HG02973 (cell line): ENCODE measurements at regions not wholly inside any gene's neighbourhood (a gene's known extent, or its start where the extent isn't known, plus 50 kb on each side); places are given as distances from the start of the nearest gene placed in this dataset.
"Not testable (repeated sequence)": the region's sequence is repeated elsewhere in the genome, so short reads cannot be mapped to it uniquely, and the experiment has no call there.

Experiments
- ATAC-seq: cut with Tn5 transposase; IDR thresholded peaks from one replicate; pipeline ENCODE4 v1.9.1; 2021; ENCODE audit warnings: moderate library complexity; ENCODE audit not compliant: unreplicated experiment

DNA sequence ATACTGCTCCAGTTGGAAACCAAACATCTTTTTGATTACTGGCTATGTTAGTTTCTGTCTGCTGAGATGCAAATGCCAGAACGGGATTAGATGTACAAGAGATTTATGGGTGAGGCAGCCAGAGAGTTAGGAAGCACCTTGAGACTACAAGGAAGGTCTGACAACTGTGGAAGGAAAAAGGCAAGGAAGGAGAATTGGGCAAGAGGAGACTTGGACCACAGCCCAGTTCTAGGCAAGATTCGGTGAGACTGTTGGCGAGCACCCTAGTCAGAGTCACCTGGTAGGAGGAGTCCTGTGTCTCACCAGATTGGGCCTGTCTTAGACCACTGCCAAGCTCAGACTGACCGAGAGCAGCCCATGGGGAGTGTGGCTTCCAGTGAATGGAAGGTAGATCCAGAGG, 91.8 kb upstream of the F13A1 start:
- no peak for ATAC-seq

GRCh38 chr6:6412700-6413099, 92.2 kb upstream of the F13A1 start:
- no peak for ATAC-seq

GRCh38 chr6:6414931-6415330, 94.5 kb upstream of the F13A1 start:
- no peak for ATAC-seq

DNA sequence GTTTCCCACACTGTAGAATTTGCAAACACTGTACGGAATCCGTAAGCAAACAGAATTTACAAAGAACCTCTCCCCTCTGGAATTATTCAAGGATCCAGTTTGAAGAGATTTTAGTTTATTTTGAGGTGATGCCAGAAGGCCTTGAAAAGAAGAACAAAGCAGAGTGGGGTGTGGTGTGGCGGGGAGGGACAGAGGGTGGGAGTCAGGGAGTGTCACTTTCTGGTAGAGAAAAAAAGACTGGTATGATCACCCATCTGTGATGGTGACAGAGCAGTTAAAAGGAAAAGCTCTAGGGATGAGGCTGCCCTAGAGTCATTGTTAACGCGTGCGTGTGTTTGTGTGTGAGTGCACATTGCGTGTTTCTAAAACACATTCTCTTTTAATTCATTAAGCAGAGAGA, 97.0 kb upstream of the F13A1 start:
- ATAC-seq, result no peak

DNA sequence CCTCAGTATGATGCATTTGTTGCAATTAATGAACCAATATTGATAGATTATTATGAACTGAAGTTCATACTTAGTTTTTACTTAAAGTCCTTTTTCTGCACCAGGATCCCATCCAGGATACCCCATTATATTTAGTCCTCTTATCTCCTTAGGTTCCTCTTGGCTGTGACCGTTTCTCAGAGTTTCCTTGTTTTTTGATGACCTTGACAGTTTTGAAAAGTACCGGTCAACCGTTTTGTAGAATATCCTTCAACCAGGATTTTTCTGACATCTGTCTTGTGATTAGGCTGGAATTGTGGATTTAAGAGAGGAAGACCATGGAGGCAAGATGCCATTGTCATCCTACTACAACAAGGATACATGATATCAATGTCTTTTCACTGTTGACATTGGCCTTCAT, 98.0 kb upstream of the F13A1 start:
- no peak for ATAC-seq

- ATAC-seq, result no peak
Measured at GRCh38 chr6:6420107-6420506, 99.6 kb upstream of the F13A1 start.

DNA sequence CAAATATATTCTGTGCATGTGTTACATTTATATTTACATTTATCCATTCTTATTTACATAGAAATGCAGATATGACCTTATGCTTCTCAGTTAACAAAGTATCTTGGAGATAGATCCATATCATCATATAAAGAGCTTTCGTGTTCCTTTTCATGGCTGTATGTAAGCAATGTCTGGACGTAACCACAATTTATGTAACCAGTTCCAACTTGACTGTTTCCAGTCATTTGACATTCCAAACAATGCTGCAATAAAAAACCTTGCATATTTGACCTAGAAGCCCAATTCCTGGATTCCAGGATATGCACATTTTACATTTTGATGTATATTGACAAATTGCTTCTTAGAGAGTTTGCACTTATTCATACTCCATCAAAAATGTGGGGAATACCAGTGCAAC, 113.7 kb upstream of the F13A1 start:
- ATAC-seq, result no peak

- ATAC-seq, result no peak
Measured at GRCh38 chr6:6434723-6435122, 114.3 kb upstream of the F13A1 start.

- no peak for ATAC-seq
Measured at GRCh38 chr6:6436366-6436765, 115.9 kb upstream of the F13A1 start.

DNA sequence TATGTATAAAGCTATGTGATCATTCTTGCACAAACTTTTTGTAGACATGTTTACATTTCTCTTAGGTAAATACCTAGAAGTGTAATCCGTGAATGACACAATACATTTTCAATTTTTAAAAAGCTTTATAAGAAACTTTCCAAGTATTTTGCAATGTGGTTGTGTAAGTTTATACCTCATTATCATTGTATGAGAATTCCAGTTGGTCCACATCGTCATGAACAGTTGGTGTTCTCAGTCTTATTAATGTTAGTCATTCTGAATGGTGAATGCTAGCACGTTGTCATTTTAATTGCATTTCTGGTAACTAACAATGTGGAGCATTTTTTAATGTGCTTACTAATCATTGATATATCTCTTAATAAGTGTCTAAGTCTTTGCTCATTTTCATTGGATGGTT, 116.5 kb upstream of the F13A1 start:
- ATAC-seq, result no peak

DNA sequence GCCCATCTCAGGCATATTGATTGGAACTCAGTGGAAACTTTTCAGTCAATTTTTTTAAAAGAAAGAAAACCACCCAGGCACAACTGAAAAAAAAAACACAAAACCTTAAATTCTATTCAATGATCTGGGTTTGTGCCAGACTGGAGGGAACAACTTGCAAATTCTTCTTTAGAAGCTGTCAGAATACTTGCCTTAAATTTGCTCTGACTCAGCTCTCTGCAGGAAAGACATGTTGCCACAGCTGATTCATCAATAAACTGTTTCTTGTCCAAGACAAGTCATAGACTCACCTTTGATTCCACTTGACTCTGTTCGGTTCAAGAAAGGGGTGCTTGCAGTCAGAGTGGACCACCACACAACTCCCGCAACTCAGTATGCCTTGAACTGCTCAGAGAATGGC, 117.8 kb upstream of the F13A1 start:
- no peak for ATAC-seq

DNA sequence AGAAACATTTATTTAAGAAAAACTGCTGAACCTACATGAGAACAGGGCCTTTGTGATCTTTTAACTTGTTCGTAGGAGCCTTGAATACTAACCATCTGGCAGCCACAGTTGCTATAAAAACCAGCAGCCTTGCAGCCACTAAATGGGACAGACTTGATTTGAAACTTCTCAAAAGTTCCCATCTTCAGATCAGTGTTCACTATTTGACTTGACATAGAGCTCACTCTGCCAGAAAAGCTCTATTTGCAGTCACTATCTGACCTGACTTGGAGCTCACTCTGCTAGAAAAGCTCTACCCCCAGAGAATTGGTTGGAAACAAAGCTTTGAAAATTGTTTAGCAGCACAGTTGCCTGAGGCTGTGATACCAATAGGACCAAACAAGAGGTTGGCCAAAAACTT, 119.3 kb upstream of the F13A1 start:
- no peak for ATAC-seq

DNA sequence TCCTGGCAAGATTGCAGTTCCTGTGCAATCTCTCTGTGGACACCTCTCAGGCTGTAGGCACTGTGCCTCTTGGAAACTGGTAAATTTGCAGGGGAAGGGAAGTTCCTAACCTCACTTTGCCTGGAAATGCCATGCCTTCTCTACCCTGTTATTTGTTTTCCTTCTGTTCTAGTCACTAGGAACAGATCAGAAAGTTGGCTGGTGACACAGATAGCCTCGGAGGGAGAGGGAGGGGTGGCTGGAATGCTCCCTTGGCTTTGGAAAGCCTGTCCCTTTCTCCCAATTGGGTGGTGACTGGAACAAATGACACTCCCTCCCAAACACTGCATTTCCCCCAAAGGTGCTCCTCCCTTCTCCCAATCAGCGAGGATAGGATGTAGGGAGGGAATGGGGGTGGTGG, 131.5 kb upstream of the F13A1 start:
- no peak for ATAC-seq

GRCh38 chr6:6453186-6453585, 132.7 kb upstream of the F13A1 start:
- no peak for ATAC-seq

- ATAC-seq, result no peak
Measured at GRCh38 chr6:6455272-6455671, 133.2 kb upstream of the LY86 start.

DNA sequence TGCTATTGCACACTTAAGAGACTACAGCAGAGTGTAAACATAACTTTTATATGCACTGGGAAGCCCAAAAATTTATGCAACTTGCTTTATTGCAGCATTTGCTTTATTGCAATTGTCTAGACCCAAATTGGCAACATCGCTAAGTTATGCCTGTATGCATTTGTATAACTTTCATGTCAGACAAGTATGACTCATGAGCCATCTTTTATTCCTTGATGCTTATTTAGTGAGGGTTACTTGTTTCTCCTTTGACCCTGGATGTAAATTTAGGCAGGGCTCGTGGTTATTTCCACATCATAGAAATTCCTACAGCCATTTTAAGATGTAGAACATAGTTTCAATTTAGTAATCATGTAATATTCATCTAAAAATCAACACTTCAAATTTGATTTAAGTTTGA, 130.3 kb upstream of the LY86 start:
- no peak for ATAC-seq

- not testable (repeated sequence) for ATAC-seq
Measured at GRCh38 chr6:6459963-6460362, 128.6 kb upstream of the LY86 start.

DNA sequence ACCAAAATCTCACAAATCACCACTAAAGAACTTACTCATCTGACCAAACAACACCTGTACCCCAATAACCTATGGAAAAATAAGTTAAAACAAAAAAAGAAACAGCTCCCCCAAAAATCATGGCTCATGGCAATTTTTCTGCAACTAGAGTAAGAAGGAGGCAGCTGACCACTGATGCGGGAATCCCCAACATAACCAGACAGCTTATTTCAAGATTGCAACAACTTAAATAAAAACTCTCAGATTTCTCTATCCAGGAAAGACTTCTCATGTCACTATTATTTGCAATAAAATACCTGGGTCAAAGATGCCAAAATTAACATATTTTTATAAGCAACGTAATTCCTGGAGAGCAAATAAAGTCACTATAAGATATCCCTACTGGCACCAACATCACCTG, 128.1 kb upstream of the LY86 start:
- no peak for ATAC-seq

DNA sequence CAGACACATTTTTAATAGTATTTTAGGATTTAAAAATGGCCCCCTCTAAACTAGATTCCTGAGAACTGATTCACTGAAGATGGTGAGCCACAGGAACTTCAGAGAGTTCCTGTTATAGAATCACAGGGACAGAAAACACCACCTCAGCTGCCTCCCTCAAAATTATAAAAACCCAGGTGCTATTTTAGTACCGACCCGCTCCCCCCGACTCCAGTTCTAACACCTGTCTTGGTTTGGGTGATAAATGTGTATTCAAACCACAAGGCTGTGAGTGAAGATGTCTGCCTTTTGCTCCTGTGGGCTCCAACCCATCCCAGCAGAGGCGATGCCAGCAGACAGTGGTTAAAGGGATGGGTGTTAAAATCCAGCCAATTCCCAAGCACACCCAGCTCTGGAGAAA, 127.4 kb upstream of the LY86 start:
- no peak for ATAC-seq

GRCh38 chr6:6466967-6467761, 121.4 kb upstream of the LY86 start:
- ATAC-seq, result no peak

- ATAC-seq, result no peak
Measured at GRCh38 chr6:6469074-6469473, 119.4 kb upstream of the LY86 start.

- ATAC-seq, result no peak
Measured at GRCh38 chr6:6470123-6470522, 118.4 kb upstream of the LY86 start.

DNA sequence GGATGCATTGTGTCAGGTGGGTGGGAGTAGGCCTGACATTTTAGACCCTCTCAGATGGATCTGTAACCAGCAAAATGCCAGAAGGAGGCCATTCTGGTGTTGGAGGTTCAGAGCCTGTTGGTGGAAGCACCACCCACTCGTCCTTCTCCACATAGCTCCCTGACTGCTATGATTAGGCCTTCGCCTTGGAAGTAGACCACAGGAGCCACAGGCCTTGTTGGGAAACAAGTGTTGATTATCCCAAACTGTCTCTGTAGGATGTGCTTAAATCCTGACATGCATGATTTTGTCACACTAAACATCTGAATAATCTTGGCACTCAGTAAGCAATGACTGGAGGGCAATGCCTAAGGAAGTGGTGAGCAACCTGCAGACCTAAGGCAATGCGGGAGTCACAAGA, 117.2 kb upstream of the LY86 start:
- no peak for ATAC-seq
